Transverse colon (tissue), 4 donors: ENCODE measurements at regions not wholly inside any gene's neighbourhood (a gene's known extent, or its start where the extent isn't known, plus 50 kb on each side); places are given as distances from the start of the nearest gene placed in this dataset.

Experiments used
- DNase-seq: peaks from one replicate; pipeline ENCODE4 v3.0.0-alpha.2; 2019
- H3K27ac ChIP-seq, 4 donors: fragments of 200-600 bp; sonication (generic); 2 replicates each; pipeline ENCODE4 v1.5.1; 2016 to 2018; ENCODE audit warnings: inconsistent platforms in 4 of 4
- H3K27me3 ChIP-seq: fragments of 200-600 bp; sonication (generic); 2 replicates; pipeline ENCODE4 v1.5.1; 2017; ENCODE audit warnings: inconsistent platforms
- H3K36me3 ChIP-seq, 4 donors: fragments of 200-600 bp; sonication (generic); 2 replicates each; pipeline ENCODE4 v1.5.1; 2017 to 2019; ENCODE audit warnings: inconsistent platforms in 4 of 4
- H3K4me1 ChIP-seq, 4 donors: fragments of 200-600 bp; sonication (generic); 2 replicates each; pipeline ENCODE4 v1.5.1; 2017 to 2020; ENCODE audit warnings: inconsistent platforms in 4 of 4
- H3K4me3 ChIP-seq, 4 donors: fragments of 200-600 bp; sonication (generic); 1 replicate in 1 of 4; 2 replicates in 3 of 4; pipeline versions ENCODE4 v1.5.1 to v1.6.1; 2017 to 2019; ENCODE audit warnings: inconsistent platforms in 4 of 4
- H3K9me3 ChIP-seq, 2 donors: fragments of 200-600 bp; sonication (generic); 2 replicates each; pipeline ENCODE4 v1.5.1; 2017 to 2019; ENCODE audit warnings: inconsistent platforms in 2 of 2
- CTCF ChIP-seq, 5 experiments: fragments of 200-600 bp in 3 of 5; fragments of 450-650 bp in 2 of 5; sonication (generic) in 3 of 5; IDR thresholded peaks; 1 replicate in 2 of 5; 2 replicates in 3 of 5; pipeline ENCODE4 v1.5.1; 2016 to 2017; ENCODE audit warnings: antibody characterized with exemption in 5 of 5, inconsistent platforms in 3 of 5, mild to moderate bottlenecking in 2 of 5, moderate library complexity in 1 of 5
- EP300 ChIP-seq: sonication (generic); formaldehyde crosslinking; IDR thresholded peaks from one replicate; pipeline ENCODE4 v1.6.1; 2017; ENCODE audit warnings: antibody characterized with exemption, low read depth
- POLR2A ChIP-seq: fragments of 450-650 bp; IDR thresholded peaks from one replicate; pipeline ENCODE4 v1.6.1; 2016; ENCODE audit warnings: antibody characterized with exemption, mild to moderate bottlenecking, moderate library complexity
- POLR2AphosphoS5 ChIP-seq, 3 donors: sonication (generic); formaldehyde crosslinking; IDR thresholded peaks; one replicate each; pipeline ENCODE4 v1.6.1; 2016; ENCODE audit warnings: antibody characterized with exemption in 3 of 3
- WGBS, 2 donors: methylation state at CpG; one replicate each; pipeline ENCODE4 v1.1.5; 2018; ENCODE audit warnings: low coverage in 1 of 2; 5-methylcytosine and 5-hydroxymethylcytosine counted together
- in situ Hi-C, 4 donors: fragments of 200-750 bp; cut with MboI; loops; one replicate each; pipeline versions ENCODE4 v1.15.0 to v1.15.1; 2017; ENCODE audit warnings: low sequenced_read_pairs in 3 of 4, low pct_ligation_motif_present in 1 of 4, low pct_unique_long_range_greater_than_20kb in 1 of 4
- intact Hi-C: fragments of 100-400 bp; cut with DNase I; formaldehyde crosslinking; loops from one replicate; pipeline ENCODE4 v1.15.1; 2023; ENCODE audit warnings: low total_unique reads

GRCh38 chr2:176566496-176566895 lies 297.3 kb downstream of the MTX2 start:
- in situ Hi-C loops: no loop called here
- no peaks in the 10 kb centered on the region for H3K36me3 ChIP-seq
- peaks cover 0 to 3% (median 0%) of the 10 kb centered on the region in 4 donors for H3K4me1 ChIP-seq
- no peaks in the 10 kb centered on the region for H3K9me3 ChIP-seq
- peak overlapping the region in 3 of 4 donors; percentile 20 to 48 (median 22) for H3K27ac ChIP-seq
- no peak for DNase-seq
- TF ChIP-seq CTCF (IDR thresholded peaks at IDR 0.05) (no peak), EP300 (no peak), POLR2A (no peak), POLR2AphosphoS5 (IDR thresholded peaks at IDR 0.05) (no peak)
- H3K4me3 ChIP-seq: no peak overlapping the region
- WGBS, 2 donors: 80 to 89% methylated on average over 1 of the region's 1 CpG
- H3K27me3 ChIP-seq: no peaks in the 10 kb centered on the region
- intact Hi-C loops: no loop called here

GRCh38 chr2:176566961-176567360 lies 297.7 kb downstream of the MTX2 start:
- intact Hi-C loops: no loop called here

GRCh38 chr2:176567361-176567760 lies 298.1 kb downstream of the MTX2 start:
- no peaks in the 10 kb centered on the region for H3K27me3 ChIP-seq
- intact Hi-C loops: no loop called here
- H3K27ac ChIP-seq: no peak overlapping the region
- no peaks in the 10 kb centered on the region for H3K9me3 ChIP-seq
- H3K4me3 ChIP-seq: no peak overlapping the region
- H3K4me1 ChIP-seq: peaks cover 0 to 3% (median 0%) of the 10 kb centered on the region in 4 donors
- DNase-seq: no peak
- in situ Hi-C loops: no loop called here
- 80 to 83% methylated on average over 2 of the region's 2 CpGs for WGBS, 2 donors
- no peaks in the 10 kb centered on the region for H3K36me3 ChIP-seq
- TF ChIP-seq CTCF (IDR thresholded peaks at IDR 0.05) (no peak), POLR2AphosphoS5 (IDR thresholded peaks at IDR 0.05) (no peak), POLR2A (no peak), EP300 (no peak)

More at GRCh38 chr2:176566961-176567360, 297.7 kb downstream of the MTX2 start:
- Histone ChIP-seq H3K4me1 (peaks cover 0 to 3% (median 0%) of the 10 kb centered on the region in 4 donors), H3K27ac (peak overlapping the region in 2 of 4 donors; percentile 20 to 48), H3K9me3 (no peaks in the 10 kb centered on the region), H3K27me3 (no peaks in the 10 kb centered on the region), H3K4me3 (no peak overlapping the region), H3K36me3 (no peaks in the 10 kb centered on the region)
- DNase-seq: no peak
- no peak for TF ChIP-seq POLR2AphosphoS5 (IDR thresholded peaks at IDR 0.05)
- no peak for TF ChIP-seq CTCF (IDR thresholded peaks at IDR 0.05)
- TF ChIP-seq EP300: no peak
- TF ChIP-seq POLR2A: no peak
- in situ Hi-C loops: no loop called here

GRCh38 chr2:176569574-176569973 lies 300.3 kb downstream of the MTX2 start:
- Histone ChIP-seq H3K9me3 (no peaks in the 10 kb centered on the region), H3K4me1 (peaks cover 0 to 3% (median 0%) of the 10 kb centered on the region in 4 donors), H3K27me3 (no peaks in the 10 kb centered on the region), H3K27ac (no peak overlapping the region), H3K36me3 (no peaks in the 10 kb centered on the region), H3K4me3 (no peak overlapping the region)
- DNase-seq: no peak
- TF ChIP-seq CTCF (IDR thresholded peaks at IDR 0.05): no peak
- TF ChIP-seq POLR2A: no peak
- TF ChIP-seq EP300: no peak
- no peak for TF ChIP-seq POLR2AphosphoS5 (IDR thresholded peaks at IDR 0.05)
- in situ Hi-C loops: no loop called here
- WGBS, 2 donors: 97% methylated on average over 3 of the region's 3 CpGs; no CpG with 5 or more reads in 1 of the 2 donors
- intact Hi-C loops: no loop called here
